MG63 (cell line): ENCODE measurements at regions not wholly inside any gene's neighbourhood (a gene's known extent, or its start where the extent isn't known, plus 50 kb on each side); places are given as distances from the start of the nearest gene placed in this dataset.

Experiments used
- DNase-seq: peaks from one replicate; pipeline ENCODE4 v3.0.0-alpha.2; 2020
- H3K27me3 ChIP-seq: fragments of 250-450 bp; sonication (Bioruptor Pico); 2 replicates; pipeline ENCODE4 v1.5.1; 2020; ENCODE audit warnings: mild to moderate bottlenecking, moderate library complexity
- H3K36me3 ChIP-seq: fragments of 250-450 bp; sonication (Bioruptor Pico); 2 replicates; pipeline ENCODE4 v1.5.1; 2020; ENCODE audit warnings: mild to moderate bottlenecking, moderate library complexity
- H3K4me3 ChIP-seq: fragments of 250-450 bp; sonication (Bioruptor Pico); 2 replicates; pipeline ENCODE4 v1.5.1; 2020; ENCODE audit warnings: mild to moderate bottlenecking, moderate library complexity
- H3K9me3 ChIP-seq: fragments of 250-450 bp; sonication (Bioruptor Pico); 2 replicates; pipeline ENCODE4 v1.5.1; 2020; ENCODE audit warnings: mild to moderate bottlenecking, moderate library complexity

DNA sequence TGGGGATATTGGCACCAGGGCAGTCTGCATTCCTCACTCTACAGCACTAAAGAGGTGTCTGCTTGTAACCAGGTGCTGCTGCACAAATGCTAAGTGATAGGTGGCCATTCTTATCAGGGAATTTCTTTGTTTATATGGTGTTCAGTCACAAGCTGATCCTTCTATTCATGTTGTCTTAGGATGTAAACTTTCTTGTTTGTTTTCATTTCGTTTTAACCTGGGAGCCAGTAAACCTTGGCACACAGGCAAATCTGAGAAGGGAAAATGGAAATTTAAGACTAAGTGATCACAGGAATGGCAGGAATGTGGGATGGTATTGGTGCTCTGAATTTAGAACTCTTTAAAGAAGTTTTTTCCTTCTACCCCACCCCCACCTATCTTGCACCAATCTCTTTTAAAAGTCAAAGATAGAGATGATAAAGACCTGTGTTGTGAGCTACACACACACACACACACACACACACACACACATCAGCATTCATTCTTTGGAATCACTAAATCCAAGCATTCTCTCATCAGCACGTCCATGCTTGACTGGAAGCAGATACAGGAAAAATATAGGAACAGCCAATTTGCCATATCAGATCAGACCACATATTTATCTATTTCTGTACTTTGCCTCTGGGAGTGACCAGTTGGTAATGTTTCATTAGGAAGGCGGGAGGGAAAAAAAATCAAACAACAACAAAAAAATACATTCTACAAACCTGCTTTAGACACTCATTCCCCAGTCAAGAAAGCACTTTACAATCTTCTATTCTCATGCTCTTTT, 451.4 kb upstream of the ADGRL2 start:
- H3K4me3 ChIP-seq = no peak overlapping the region
- no peak for DNase-seq

DNA sequence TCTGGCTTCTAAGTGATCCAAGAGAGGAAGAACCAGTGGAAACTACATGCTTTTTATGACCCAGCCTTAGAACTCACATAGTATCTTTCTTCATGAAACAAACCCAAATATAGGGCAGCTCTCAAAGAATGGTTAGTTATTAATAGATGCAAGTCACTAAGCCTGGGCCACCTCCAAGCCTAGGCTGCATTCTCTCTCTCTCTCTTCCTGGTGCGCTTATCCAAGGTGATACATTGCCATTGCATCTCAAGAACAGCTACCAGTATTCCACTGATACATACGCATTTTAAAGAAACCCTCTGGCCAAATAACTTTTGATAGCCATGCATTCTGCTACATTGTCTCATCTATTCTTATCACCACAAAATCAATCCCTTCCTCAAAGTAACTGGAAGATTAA, 455.6 kb upstream of the ADGRL2 start:
- Histone ChIP-seq H3K9me3 (no peaks in the 10 kb centered on the region), H3K4me3 (no peak overlapping the region), H3K36me3 (no peaks in the 10 kb centered on the region), H3K27me3 (no peaks in the 10 kb centered on the region)
- no peak for DNase-seq

More for the DNA sequence above, 451.4 kb upstream of the ADGRL2 start:
- Histone ChIP-seq H3K9me3 (no peaks in the 10 kb centered on the region), H3K36me3 (no peaks in the 10 kb centered on the region), H3K27me3 (no peaks in the 10 kb centered on the region)

DNA sequence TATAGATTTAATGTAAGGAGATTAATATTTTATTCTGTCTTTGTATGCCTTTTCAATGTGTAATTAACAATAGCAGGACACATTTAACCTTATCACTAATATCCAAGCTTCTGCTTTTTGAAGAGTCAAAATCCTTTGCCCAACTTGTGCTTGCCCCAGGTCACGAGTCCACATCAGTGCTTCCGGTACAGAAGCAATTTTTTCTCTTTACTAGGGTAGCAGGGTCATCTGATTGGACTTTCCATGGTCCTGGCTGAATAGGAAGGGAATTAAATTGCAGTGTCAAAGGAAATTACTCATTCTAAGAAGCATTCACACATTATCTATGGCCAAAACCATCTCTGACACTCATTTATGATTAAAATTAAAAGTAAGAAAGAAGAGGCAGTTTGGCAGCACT, 460.5 kb upstream of the ADGRL2 start:
- Histone ChIP-seq H3K27me3 (no peaks in the 10 kb centered on the region), H3K36me3 (no peaks in the 10 kb centered on the region), H3K4me3 (no peak overlapping the region), H3K9me3 (no peaks in the 10 kb centered on the region)
- DNase-seq = no peak

DNA sequence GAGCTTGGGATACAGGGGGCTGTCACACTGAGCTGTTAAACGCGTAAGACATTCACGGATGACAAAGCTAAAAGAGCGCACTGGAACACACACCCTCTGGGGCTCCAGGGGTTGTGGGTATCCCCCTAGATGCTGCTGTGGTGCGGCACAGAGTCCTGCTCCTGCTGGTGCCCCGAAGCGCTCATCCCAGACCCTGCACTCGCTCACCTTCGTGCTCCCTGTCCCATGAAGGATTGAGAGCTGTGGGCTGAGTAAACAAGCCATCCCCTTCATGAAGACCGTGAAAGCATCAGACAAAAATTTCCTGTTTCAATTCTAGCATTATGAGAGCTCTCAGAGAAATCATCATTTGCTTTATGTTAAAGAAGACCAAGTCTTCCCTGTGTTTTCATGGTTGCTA, 463.5 kb upstream of the ADGRL2 start:
- Histone ChIP-seq H3K4me3 (no peak overlapping the region), H3K27me3 (no peaks in the 10 kb centered on the region), H3K9me3 (no peaks in the 10 kb centered on the region), H3K36me3 (no peaks in the 10 kb centered on the region)
- DNase-seq = no peak

DNA sequence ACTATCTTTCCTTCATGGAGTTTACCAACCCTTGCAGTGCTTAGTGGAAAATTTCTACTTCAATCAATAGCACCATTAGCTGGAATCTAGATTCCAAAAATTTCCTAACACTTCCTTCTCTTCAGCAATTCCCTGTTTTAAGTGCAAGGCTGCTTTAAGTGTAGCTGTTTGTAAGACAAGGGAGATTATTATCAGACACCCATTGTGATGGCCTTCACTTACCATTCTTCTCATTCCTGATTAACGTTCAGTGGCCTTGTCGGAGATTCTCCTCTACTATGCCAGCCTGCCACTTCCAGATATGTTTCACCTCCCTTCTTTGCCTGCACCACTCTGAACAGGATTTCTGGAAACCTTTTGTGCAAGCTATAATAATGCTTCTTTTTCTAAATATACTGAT, 464.9 kb upstream of the ADGRL2 start:
- DNase-seq = no peak
- Histone ChIP-seq H3K9me3 (no peaks in the 10 kb centered on the region), H3K27me3 (no peaks in the 10 kb centered on the region), H3K4me3 (no peak overlapping the region), H3K36me3 (no peaks in the 10 kb centered on the region)

DNA sequence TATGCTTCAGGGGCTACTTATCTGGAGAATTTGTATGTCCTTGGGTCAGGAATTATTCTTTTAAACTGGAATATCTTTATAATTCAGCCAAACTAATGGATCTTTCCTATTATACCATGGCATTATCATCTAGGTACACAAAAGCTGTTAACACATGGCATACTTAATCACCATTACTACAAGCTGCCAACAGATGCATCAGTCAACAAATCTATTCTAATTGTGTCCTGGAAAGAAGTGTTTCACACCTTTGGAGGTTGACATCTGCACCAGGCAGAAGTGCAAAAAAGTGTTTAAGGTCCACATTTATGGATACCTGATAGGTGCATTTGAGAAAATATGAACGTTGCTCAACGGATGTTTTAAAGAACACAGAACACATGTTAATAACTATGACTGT, 470.2 kb upstream of the ADGRL2 start:
- H3K4me3 ChIP-seq = no peak overlapping the region
- DNase-seq = no peak
- H3K36me3 ChIP-seq = no peaks in the 10 kb centered on the region
- no peaks in the 10 kb centered on the region for H3K27me3 ChIP-seq
- H3K9me3 ChIP-seq = no peaks in the 10 kb centered on the region

DNA sequence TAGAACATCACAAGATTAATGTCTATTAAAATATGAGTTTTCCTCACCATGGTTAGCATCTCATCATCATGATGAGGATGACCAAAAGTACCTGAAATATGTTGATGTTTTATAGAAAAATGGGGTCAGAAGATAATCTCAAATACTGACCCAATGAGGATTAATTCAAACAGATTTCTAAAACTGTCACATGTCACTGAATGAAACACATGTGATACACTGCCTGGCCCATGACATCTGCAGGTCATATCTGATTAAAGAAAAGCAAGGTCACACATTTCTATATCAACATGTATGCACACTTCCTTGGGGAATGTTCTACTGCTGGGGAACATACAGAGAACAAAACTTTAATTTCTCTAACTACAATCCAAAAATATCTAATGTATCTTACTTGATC, 470.6 kb upstream of the ADGRL2 start:
- Histone ChIP-seq H3K4me3 (no peak overlapping the region), H3K36me3 (no peaks in the 10 kb centered on the region), H3K27me3 (no peaks in the 10 kb centered on the region), H3K9me3 (no peaks in the 10 kb centered on the region)
- DNase-seq = no peak

DNA sequence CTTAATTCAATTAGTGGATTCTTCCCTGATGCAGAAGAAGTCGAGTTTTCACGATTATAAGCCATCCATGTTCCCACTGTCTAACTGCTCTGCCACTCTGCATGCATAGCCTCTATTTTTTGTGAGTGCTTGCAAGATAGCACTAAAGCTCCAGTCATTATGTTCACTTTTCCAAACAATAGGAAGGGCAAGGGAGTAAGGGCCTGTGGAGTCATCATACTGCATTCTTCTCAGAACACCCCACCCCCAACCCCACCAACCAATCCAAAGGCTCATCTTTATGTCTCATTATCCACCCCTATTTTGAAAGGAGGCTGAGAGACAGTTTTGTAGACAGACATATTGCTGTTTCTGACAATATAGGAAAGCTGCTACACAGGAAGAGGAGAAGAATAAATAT, 471.7 kb upstream of the ADGRL2 start:
- H3K27me3 ChIP-seq = no peaks in the 10 kb centered on the region
- no peaks in the 10 kb centered on the region for H3K9me3 ChIP-seq
- no peaks in the 10 kb centered on the region for H3K36me3 ChIP-seq
- H3K4me3 ChIP-seq = no peak overlapping the region
- no peak for DNase-seq

DNA sequence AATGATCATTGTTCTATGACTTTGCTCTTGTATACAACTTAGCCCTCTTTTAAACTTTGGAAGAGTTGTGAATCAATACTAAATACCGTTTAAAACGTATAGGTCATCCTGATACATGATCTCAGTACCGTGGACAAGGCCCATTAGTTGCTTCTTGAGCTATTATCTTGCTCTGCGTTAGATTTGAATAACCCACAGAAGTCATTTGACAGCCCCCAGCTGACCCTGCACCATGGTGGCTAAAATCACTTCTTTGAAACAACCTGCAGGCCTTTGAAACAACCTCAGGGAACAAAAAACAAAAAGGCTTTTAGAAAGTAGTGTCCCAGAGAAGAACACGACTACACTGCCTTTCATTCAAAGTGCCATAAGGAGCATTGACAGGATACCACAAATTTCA, 473.0 kb upstream of the ADGRL2 start:
- H3K9me3 ChIP-seq = no peaks in the 10 kb centered on the region
- H3K36me3 ChIP-seq = no peaks in the 10 kb centered on the region
- H3K27me3 ChIP-seq = no peaks in the 10 kb centered on the region
- no peak for DNase-seq
- H3K4me3 ChIP-seq = no peak overlapping the region

DNA sequence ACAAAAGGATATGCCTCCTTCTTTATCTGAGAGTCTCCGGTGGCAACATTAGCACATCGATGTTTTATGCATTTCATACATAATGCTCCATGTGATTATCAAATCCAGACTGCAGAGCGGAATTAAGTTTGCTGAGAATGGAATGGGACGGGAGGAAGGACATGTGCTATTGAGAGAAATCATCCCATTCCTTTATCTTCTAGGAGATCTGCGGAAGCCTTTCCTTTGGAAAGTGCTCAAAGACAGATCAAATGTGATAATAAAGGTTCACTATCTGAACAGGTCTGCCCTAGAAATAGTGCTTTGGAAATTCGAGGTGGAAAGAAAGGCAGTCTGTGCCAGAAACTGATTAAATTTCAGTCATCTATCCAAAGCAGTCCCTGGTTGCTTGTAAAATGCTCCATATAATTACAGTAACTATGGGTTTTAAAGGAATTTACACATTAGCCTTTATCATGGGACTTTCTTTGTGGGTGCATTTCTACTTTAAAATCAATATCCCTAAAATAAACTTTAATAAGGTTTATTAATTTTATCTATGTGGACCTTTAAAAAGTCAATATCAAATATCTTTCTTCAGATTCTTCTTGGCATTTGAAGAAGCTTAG, 473.5 kb upstream of the ADGRL2 start:
- Histone ChIP-seq H3K9me3 (no peaks in the 10 kb centered on the region), H3K4me3 (no peak overlapping the region), H3K36me3 (no peaks in the 10 kb centered on the region), H3K27me3 (no peaks in the 10 kb centered on the region)
- DNase-seq = no peak

DNA sequence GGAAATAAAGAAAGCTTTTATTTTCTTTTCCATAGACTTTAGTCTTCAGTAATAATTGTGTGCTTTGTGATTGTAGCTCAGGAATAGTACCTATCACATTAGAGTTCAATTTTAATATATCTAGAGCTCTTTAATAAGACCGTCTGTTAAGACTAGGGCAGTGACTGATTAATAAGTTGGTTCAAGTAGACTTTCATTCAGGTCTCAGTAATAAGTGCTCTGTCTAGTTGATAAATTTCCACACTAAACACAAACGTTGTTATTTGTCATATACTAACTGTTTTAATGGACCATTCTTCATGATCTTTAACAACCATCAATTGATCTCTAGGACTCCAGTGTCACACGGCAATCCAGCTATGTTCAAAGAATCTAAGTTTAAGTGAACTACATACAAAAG, 474.5 kb upstream of the ADGRL2 start:
- no peak overlapping the region for H3K4me3 ChIP-seq
- no peaks in the 10 kb centered on the region for H3K27me3 ChIP-seq
- no peaks in the 10 kb centered on the region for H3K9me3 ChIP-seq
- no peak for DNase-seq
- H3K36me3 ChIP-seq = no peaks in the 10 kb centered on the region

DNA sequence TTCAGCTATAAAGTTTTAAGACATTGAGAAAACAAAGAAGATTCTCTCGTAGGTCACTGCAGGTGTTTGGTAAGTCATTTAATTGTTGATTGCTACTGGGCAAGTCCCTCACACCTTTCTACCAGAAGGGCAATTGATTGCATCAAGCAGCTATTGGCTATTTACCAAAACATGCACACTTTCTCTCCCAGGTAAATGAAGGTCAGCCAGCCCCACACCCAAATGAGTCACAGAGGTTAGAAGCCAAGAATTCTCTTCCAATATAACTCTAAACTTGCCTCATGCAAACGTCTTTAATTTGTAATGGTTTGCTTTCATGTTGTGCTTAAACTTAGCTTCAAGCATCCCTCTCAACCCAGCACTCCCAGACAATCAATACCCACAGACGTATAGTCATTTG, 475.3 kb upstream of the ADGRL2 start:
- H3K4me3 ChIP-seq = no peak overlapping the region
- no peaks in the 10 kb centered on the region for H3K27me3 ChIP-seq
- DNase-seq = no peak
- no peaks in the 10 kb centered on the region for H3K36me3 ChIP-seq
- H3K9me3 ChIP-seq = no peaks in the 10 kb centered on the region

DNA sequence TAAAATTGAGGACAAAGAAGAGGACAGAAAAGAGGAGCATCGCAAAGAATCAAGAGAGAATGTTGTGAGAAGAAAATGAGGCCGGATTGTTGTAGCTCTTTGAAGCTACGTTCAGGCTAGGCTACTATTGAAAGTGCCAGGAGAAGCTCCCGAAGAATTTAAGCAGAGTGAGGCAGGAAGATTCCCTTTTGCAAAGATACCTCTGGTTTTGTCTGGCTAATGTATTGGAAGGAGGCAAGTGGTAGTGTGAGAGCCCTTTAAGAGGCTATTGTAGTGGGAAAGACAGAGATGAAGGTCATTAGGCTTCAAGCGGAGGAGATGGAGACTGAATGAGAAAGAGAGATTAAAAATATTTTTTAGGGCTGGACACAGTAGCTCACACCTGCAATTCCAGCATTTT, 476.9 kb upstream of the ADGRL2 start:
- no peaks in the 10 kb centered on the region for H3K27me3 ChIP-seq

DNA sequence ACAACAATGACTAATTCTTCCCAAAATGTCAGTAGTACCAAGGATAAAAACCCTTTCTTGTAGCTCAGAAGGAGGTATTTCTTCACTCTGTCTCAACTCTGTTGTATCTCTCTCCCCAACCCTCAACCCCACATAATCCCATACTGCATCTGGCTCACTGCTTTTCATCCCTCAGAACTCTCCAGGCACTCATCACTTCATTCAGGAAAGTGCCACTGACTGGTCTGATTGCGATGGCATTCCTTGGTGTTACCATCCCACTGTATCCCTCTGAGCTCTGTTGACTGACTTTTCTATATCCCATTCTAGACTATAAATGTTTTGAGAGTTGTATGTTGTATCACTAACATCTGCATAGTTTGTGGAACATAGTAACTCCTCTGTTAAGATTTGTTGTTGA, 483.5 kb upstream of the ADGRL2 start:
- Histone ChIP-seq H3K9me3 (no peaks in the 10 kb centered on the region), H3K36me3 (no peaks in the 10 kb centered on the region), H3K27me3 (no peaks in the 10 kb centered on the region), H3K4me3 (no peak overlapping the region)
- DNase-seq = no peak

More for the DNA sequence above, 476.9 kb upstream of the ADGRL2 start:
- no peak for DNase-seq
- H3K4me3 ChIP-seq = no peak overlapping the region
- no peaks in the 10 kb centered on the region for H3K36me3 ChIP-seq
- no peaks in the 10 kb centered on the region for H3K9me3 ChIP-seq

DNA sequence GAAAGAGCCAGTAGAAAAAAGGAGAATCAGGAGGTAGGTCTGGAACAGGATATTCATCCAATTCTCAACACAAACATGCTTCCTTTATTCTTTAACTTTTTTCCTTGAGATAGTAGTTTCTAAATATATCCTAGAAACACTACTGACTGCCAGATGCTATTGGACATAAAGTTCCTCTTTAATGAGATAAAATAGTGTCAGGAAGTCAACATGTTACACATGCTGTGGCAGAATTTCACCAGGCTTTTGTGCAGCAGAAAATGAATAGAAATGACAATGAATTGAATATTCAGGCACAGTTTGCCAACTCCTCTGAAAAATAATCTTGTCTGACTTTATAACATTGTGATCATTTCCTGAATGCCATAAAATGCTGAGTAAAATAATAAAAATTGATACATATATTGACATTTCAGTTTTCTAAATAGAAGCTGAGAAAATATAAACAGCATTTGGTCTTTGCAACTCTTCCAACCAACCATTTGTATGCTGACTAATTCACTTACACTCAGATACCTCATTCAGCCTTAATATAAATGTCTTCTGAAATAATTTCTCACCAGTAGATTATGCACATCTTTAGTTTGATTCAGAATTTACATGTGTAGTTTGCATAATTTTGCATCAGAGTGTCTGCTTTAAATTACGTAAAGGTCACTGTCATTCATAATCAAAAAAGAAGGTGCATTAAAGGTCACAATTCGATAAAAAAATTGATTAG, 486.1 kb upstream of the ADGRL2 start:
- H3K36me3 ChIP-seq = no peaks in the 10 kb centered on the region
- H3K9me3 ChIP-seq = no peaks in the 10 kb centered on the region
- peaks cover 3% of the 10 kb centered on the region for H3K27me3 ChIP-seq
- DNase-seq = no peak
- no peak overlapping the region for H3K4me3 ChIP-seq

DNA sequence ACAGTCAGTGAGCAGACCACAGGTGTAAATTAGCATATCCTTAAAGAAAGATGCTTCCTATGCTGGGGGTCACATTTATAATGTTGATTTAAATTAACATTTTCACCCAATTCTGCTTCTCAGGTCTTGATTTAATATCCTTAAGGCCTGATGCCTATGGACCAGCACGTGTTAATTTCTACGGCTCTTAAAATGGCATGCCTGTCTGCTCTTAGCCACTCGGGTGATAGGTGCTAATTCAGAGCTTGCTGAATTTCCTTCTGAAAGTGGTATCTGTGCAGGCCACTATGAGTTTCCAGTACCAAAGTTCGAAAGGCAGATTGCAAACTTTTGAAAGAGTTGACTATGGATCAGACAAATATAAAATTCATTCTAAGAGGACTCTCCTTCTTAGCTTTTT, 487.4 kb upstream of the ADGRL2 start:
- DNase-seq = no peak
- H3K36me3 ChIP-seq = no peaks in the 10 kb centered on the region

DNA sequence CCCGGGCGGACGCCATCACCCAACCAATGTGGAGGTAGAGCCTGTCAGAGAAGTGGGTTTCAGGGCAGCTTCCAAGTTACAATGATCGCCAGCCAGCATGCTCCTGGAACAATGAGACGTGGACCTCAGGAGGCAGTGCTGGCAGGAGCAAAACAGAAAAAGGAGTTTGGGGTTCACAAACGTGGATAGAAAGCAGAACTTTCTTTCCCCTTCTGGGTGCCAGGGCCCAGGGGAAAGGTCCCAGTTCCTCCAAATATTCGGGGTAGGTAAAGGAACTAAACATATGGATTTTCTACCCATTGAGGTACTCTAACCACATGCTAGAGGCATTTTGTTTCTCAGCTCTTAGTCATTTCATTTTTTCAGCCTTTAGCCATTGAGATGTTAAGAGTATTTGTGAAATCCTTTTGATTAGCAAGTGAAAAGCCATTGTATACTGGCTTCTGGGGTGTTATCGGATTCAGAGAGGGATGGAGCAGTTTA, 488.4 kb upstream of the ADGRL2 start:
- DNase-seq = no peak
- no peaks in the 10 kb centered on the region for H3K36me3 ChIP-seq
- no peak overlapping the region for H3K4me3 ChIP-seq
- H3K27me3 ChIP-seq = peaks cover 6% of the 10 kb centered on the region
- no peaks in the 10 kb centered on the region for H3K9me3 ChIP-seq

More for the DNA sequence above, 487.4 kb upstream of the ADGRL2 start:
- no peak overlapping the region for H3K4me3 ChIP-seq
- H3K27me3 ChIP-seq = peaks cover 3% of the 10 kb centered on the region
- H3K9me3 ChIP-seq = no peaks in the 10 kb centered on the region

DNA sequence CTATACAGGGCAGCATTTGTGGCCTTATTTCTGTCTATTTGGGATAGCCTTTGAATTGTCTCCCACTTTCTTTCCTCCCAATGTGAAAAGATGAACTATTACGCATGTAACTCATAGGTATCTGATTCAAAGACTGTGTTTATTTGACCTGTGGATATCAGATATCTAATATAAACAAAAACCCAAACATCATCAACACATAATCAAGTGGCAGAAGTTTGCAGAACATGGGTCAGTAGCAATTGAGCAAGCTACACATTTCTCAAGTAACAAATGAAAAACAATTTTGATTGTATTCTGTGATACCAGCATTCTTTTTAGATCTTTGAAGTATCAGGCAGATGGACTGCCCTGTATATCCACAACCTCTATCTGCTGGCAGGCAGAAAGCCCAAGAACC, 490.5 kb upstream of the ADGRL2 start:
- H3K27me3 ChIP-seq = peaks cover 13% of the 10 kb centered on the region
- no peaks in the 10 kb centered on the region for H3K36me3 ChIP-seq
- no peak overlapping the region for H3K4me3 ChIP-seq
- no peaks in the 10 kb centered on the region for H3K9me3 ChIP-seq
- DNase-seq = no peak
